HepG2 (cell line): ENCODE measurements at regions not wholly inside any gene's neighbourhood (a gene's known extent, or its start where the extent isn't known, plus 50 kb on each side); places are given as distances from the start of the nearest gene placed in this dataset.

Experiments
- ATAC-seq: fragments of 200-7000 bp; cut with Tn5 transposase; 3 replicates; pipeline ENCODE4 v1.9.1; 2020; ENCODE audit warnings: mild to moderate bottlenecking, moderate library complexity
- BruUV-seq: library from RNA; stranded (reverse); fragments of 400-500 nt; replicated peaks from 2 replicates; lab custom pipeline; 2021; lab: Mats Ljungman, UMichigan
- CTCF ChIA-PET: fragments of 300-600 bp; formaldehyde crosslinking; extraction: SDS; loops from one replicate; lab custom pipeline; 2021; ENCODE audit warnings: low total read pairs, inconsistent platforms, low intra/inter-chr PET ratio; lab: Yijun Ruan, JAX
- POLR2A ChIA-PET: fragments of 350-600 bp; sonication (Branson Sonifier 250); formaldehyde crosslinking; loops from one replicate; lab custom pipeline; 2020; ENCODE audit warnings: antibody characterized with exemption, inconsistent platforms; lab: Yijun Ruan, JAX
- DNase-seq: peaks from one replicate; pipeline ENCODE4 v3.0.0-alpha.2; 2015; ENCODE audit warnings: low spot score
- FAIRE-seq: peaks from 3 replicates; lab custom pipeline; 2011; peaks lifted over from hg19 to GRCh38; lab: Jason Lieb, UNC
- H2AFZ ChIP-seq: one replicate; pipeline ENCODE4 v1.6.1; 2011; ENCODE audit warnings: low read length, inconsistent platforms
- H3K27ac ChIP-seq: fragments of 300-600 bp; 3 replicates; pipeline ENCODE4 v1.8.0; 2011; ENCODE audit warnings: mixed run types, mild to moderate bottlenecking, mixed read lengths, low read length, inconsistent platforms; ENCODE audit not compliant: insufficient read depth; ENCODE audit errors: extremely low read length
- H3K27me3 ChIP-seq, 2 experiments: fragments of 200-600 bp in 1 of 2; 2 replicates in 1 of 2; 3 replicates in 1 of 2; pipeline versions ENCODE4 v1.6.0 to v1.8.0; 2011; ENCODE audit warnings: low read length in 2 of 2, mild to moderate bottlenecking in 2 of 2, moderate library complexity in 2 of 2, inconsistent platforms in 1 of 2; ENCODE audit not compliant: insufficient read depth in 2 of 2, control insufficient read depth in 1 of 2
- H3K36me3 ChIP-seq, 2 experiments: fragments of 200-600 bp in 1 of 2; replicated peaks in 1 of 2; 2 replicates in 1 of 2; 3 replicates in 1 of 2; pipeline versions ENCODE4 v1.5.1 to v1.8.0; 2011; ENCODE audit warnings: low read length in 2 of 2, inconsistent platforms in 1 of 2; ENCODE audit not compliant: insufficient read depth in 2 of 2, control insufficient read depth in 1 of 2
- H3K4me1 ChIP-seq: 2 replicates; pipeline ENCODE4 v1.5.1; 2012; ENCODE audit warnings: low read length, inconsistent platforms; ENCODE audit not compliant: insufficient read depth
- H3K4me2 ChIP-seq: 2 replicates; pipeline ENCODE4 v1.6.0; 2011; ENCODE audit warnings: low read depth, low read length, inconsistent platforms
- H3K4me3 ChIP-seq, 3 experiments: fragments of 200-600 bp in 1 of 3; sonication (generic), shearing (Covaris generic) in 1 of 3; replicated peaks in 1 of 3; 2 replicates each; pipeline ENCODE4 v1.5.1; 2011 to 2016; ENCODE audit warnings: low read length in 3 of 3, inconsistent platforms in 2 of 3, low read depth in 2 of 3, mild to moderate bottlenecking in 2 of 3, control low read depth in 1 of 3, mixed read lengths in 1 of 3; ENCODE audit not compliant: insufficient read depth in 1 of 3
- H3K79me2 ChIP-seq: one replicate; pipeline ENCODE4 v1.6.1; 2011; ENCODE audit warnings: low read length, inconsistent platforms; ENCODE audit not compliant: insufficient read depth
- H3K9ac ChIP-seq: 2 replicates; pipeline ENCODE4 v1.6.0; 2011; ENCODE audit warnings: mild to moderate bottlenecking, low read depth, low read length, inconsistent platforms; ENCODE audit not compliant: insufficient read depth
- H3K9me3 ChIP-seq: 2 replicates; pipeline ENCODE4 v1.5.1; 2012; ENCODE audit warnings: mild to moderate bottlenecking, low read length
- H4K20me1 ChIP-seq: 2 replicates; pipeline ENCODE4 v1.6.0; 2011; ENCODE audit warnings: inconsistent platforms, mild to moderate bottlenecking, low read length, moderate library complexity; ENCODE audit not compliant: insufficient read depth
- AKNA ChIP-seq: sonication (generic); formaldehyde crosslinking; IDR thresholded peaks from 2 replicates; pipeline ENCODE4 v1.4.0; 2020; ENCODE audit warnings: missing genetic modification reagents, borderline replicate concordance
- TCF7 ChIP-seq: sonication (generic); IDR thresholded peaks from 2 replicates; pipeline ENCODE4 v1.6.1; 2016; ENCODE audit warnings: antibody characterized with exemption, low read depth
- YEATS4 ChIP-seq: sonication (generic); formaldehyde crosslinking; IDR thresholded peaks from 2 replicates; pipeline ENCODE4 v1.4.0; 2020; ENCODE audit warnings: missing genetic modification reagents, borderline replicate concordance
- ZKSCAN5 ChIP-seq: sonication (generic); formaldehyde crosslinking; IDR thresholded peaks from 2 replicates; pipeline ENCODE4 v1.5.1; 2020; ENCODE audit warnings: mild to moderate bottlenecking, missing genetic modification reagents
- WGBS: methylation state at CpG from one replicate; pipeline ENCODE4 v1.1.6; 2017; ENCODE audit warnings: low lambda C conversion rate; 5-methylcytosine and 5-hydroxymethylcytosine counted together
- in situ Hi-C: cut with HindIII; loops from 2 replicates; pipeline ENCODE4 v1.10.0; 2017; ENCODE audit warnings: low pct_unique_long_range_greater_than_20kb; ENCODE audit not compliant: extremely low pct_ligation_motif_present
- intact Hi-C: fragments of 100-400 bp; cut with micrococcal nuclease; formaldehyde crosslinking; loops from one replicate; pipeline ENCODE4 v1.10.0; 2022; ENCODE audit not compliant: unreplicated experiment

GRCh38 chr12:17609701-17610100 lies 480.3 kb downstream of the RERGL start:
- Histone ChIP-seq H2AFZ (no peak overlapping the region), H3K79me2 (no peaks in the 10 kb centered on the region), H3K36me3 (no peaks in the 10 kb centered on the region), H3K27ac (no peak overlapping the region), H3K4me1 (no peaks in the 10 kb centered on the region), H3K4me3 (no peak overlapping the region), H3K9ac (no peak overlapping the region), H3K27me3 (no peaks in the 10 kb centered on the region; a peak in 1 of 5 replicates), H3K4me2 (no peak overlapping the region), H3K9me3 (peaks cover 12% of the 10 kb centered on the region), H4K20me1 (no peaks in the 10 kb centered on the region)
- intact Hi-C loops (no loop called here), in situ Hi-C loops (no loop called here)
- DNase-seq (peak; percentile 1), FAIRE-seq (no peak), ATAC-seq (no peak)
- ChIA-PET POLR2A (no interaction called here), CTCF (no interaction called here)
- no TSS peak for BruUV-seq
- WGBS = 0% methylated on average over 2 of the region's 2 CpGs
- TF ChIP-seq ZKSCAN5 = 0 out of 2 replicates have a peak, but pooled peaks have one; percentile 24
- no peak for TF ChIP-seq YEATS4 (CRISPR knock-in tag)
- 0 out of 2 replicates have a peak, but pooled peaks have one; percentile 29 for TF ChIP-seq TCF7
- no peak for TF ChIP-seq AKNA (CRISPR knock-in tag)
